Naive thymus-derived CD4-positive, alpha-beta T cell (primary cell): ENCODE measurements at regions not wholly inside any gene's neighbourhood (a gene's known extent, or its start where the extent isn't known, plus 50 kb on each side); places are given as distances from the start of the nearest gene placed in this dataset.

Experiments used
- ATAC-seq: fragments of 150-1000 bp; cut with Tn5 transposase; 2 replicates; pipeline ENCODE4 v1.10.0; 2021; ENCODE audit warnings: mild to moderate bottlenecking, moderate library complexity
- CTCF ChIA-PET: fragments of 350-600 bp; sonication (Branson Sonifier 250); formaldehyde crosslinking; loops from one replicate; lab custom pipeline; 2021; ENCODE audit warnings: antibody characterized with exemption; lab: Charles Lee
- POLR2A ChIA-PET: fragments of 350-600 bp; sonication (Branson Sonifier 250); formaldehyde crosslinking; loops from one replicate; lab custom pipeline; 2021; ENCODE audit warnings: antibody characterized with exemption, inconsistent platforms; lab: Charles Lee
- DNase-seq, 9 donors: peaks; one replicate each; pipeline versions ENCODE4 v3.0.0 to v3.0.0-alpha.2; 2020 to 2022; ENCODE audit warnings: mixed read lengths in 1 of 9
- H3K27ac ChIP-seq: one replicate; pipeline ENCODE4 v1.7.0; 2013; ENCODE audit warnings: mild to moderate bottlenecking, low read depth, low read length, moderate library complexity
- H3K27me3 ChIP-seq, 2 donors: one replicate each; pipeline ENCODE4 v1.7.0; 2013; ENCODE audit warnings: low read length in 2 of 2, mild to moderate bottlenecking in 2 of 2, moderate library complexity in 2 of 2; ENCODE audit not compliant: control insufficient read depth in 2 of 2, insufficient read depth in 2 of 2
- H3K36me3 ChIP-seq, 3 experiments: 1 replicate in 2 of 3; 2 replicates in 1 of 3; pipeline ENCODE4 v1.7.0; 2013; ENCODE audit warnings: low read length in 3 of 3, mild to moderate bottlenecking in 3 of 3, moderate library complexity in 1 of 3; ENCODE audit not compliant: insufficient read depth in 3 of 3, control insufficient read depth in 2 of 3
- H3K4me1 ChIP-seq, 2 donors: one replicate each; pipeline ENCODE4 v1.7.0; 2013; ENCODE audit warnings: low read length in 2 of 2, mild to moderate bottlenecking in 2 of 2, moderate library complexity in 1 of 2; ENCODE audit not compliant: control insufficient read depth in 2 of 2, insufficient read depth in 2 of 2
- H3K4me3 ChIP-seq: 2 replicates; pipeline ENCODE4 v1.7.0; 2013; ENCODE audit warnings: mild to moderate bottlenecking, low read length
- H3K9me3 ChIP-seq, 3 experiments: 1 replicate in 2 of 3; 2 replicates in 1 of 3; pipeline ENCODE4 v1.7.0; 2013; ENCODE audit warnings: low read length in 3 of 3; ENCODE audit not compliant: control insufficient read depth in 2 of 3
- H3K27ac Mint-ChIP-seq, 9 donors: one replicate each; pipeline ENCODE4 v1.8.0; 2020 to 2022; ENCODE audit warnings: mixed read lengths in 9 of 9, mild to moderate bottlenecking in 8 of 9, moderate library complexity in 5 of 9, inconsistent platforms in 2 of 9
- H3K27me3 Mint-ChIP-seq, 5 donors: one replicate each; pipeline ENCODE4 v1.8.0; 2021 to 2022; ENCODE audit warnings: mixed read lengths in 5 of 5, mild to moderate bottlenecking in 1 of 5
- H3K36me3 Mint-ChIP-seq, 5 donors: one replicate each; pipeline ENCODE4 v1.8.0; 2020 to 2022; ENCODE audit warnings: mixed read lengths in 5 of 5, mild to moderate bottlenecking in 3 of 5, inconsistent platforms in 1 of 5
- H3K4me1 Mint-ChIP-seq, 7 donors: one replicate each; pipeline ENCODE4 v1.8.0; 2020 to 2022; ENCODE audit warnings: mixed read lengths in 7 of 7, mild to moderate bottlenecking in 3 of 7, inconsistent platforms in 1 of 7
- H3K4me3 Mint-ChIP-seq, 10 donors: one replicate each; pipeline ENCODE4 v1.8.0; 2020 to 2022; ENCODE audit warnings: mild to moderate bottlenecking in 10 of 10, mixed read lengths in 10 of 10, moderate library complexity in 6 of 10, inconsistent platforms in 2 of 10
- H3K9me3 Mint-ChIP-seq, 11 donors: one replicate each; pipeline ENCODE4 v1.8.0; 2020 to 2022; ENCODE audit warnings: mixed read lengths in 11 of 11, mild to moderate bottlenecking in 4 of 11, inconsistent platforms in 1 of 11, moderate library complexity in 1 of 11
- intact Hi-C, 2 donors: fragments of 100-400 bp; cut with micrococcal nuclease; formaldehyde crosslinking; loops; one replicate each; pipeline ENCODE4 v1.15.1; 2023

DNA sequence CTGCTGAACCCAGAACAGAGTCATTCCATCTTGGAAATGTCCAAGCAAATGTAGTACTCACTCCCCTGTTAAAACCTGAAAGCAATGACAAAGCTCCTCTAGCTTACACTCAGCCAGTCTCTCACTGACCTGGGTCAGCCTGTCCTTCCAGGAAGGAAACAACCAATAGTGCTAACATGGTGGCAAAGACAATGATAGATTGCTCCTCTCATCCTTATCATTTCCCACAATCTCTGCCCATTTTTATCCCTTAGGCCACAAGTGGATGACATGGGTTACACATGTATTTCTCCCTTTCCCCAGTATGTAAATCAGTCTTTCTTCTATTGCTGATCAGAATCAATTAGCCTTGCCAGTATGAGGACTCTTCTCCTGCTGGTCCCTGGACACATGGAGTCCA, 154.6 kb upstream of the SESN3 start:
- Mint-ChIP-seq H3K4me1 (peaks cover 5 to 21% (median 14%) of the 10 kb centered on the region in 7 donors), H3K4me3 (no peak overlapping the region), H3K36me3 (no peaks in the 10 kb centered on the region), H3K27ac (no peak overlapping the region), H3K9me3 (no peaks in the 10 kb centered on the region), H3K27me3 (no peaks in the 10 kb centered on the region)
- Histone ChIP-seq H3K4me1 (peaks cover 0 to 5% of the 10 kb centered on the region in 2 donors), H3K27me3 (no peaks in the 10 kb centered on the region), H3K9me3 (no peaks in the 10 kb centered on the region), H3K4me3 (no peak overlapping the region), H3K27ac (no peak overlapping the region), H3K36me3 (no peaks in the 10 kb centered on the region)
- POLR2A ChIA-PET = no interaction called here
- DNase-seq (no peak), ATAC-seq (no peak)
- intact Hi-C loops = no loop called here
- CTCF ChIA-PET = no interaction called here

DNA sequence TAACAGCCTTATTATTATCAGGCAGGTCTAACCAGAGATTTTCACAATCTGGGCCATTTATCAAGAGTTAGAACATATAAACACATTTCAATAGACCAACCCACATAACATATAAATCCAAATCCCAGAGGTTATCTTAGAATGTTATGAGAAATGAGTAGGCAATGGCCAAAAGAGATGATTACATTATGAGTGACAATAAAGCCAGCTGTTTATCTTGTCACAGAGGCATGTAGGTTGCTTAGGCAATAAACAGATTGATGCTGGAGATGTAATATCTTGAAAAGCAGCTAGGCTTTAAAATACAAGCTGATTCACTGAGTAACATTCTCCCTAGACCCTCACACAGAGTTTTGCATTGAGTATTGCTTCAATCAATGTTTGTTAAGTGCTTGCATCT, 148.5 kb upstream of the SESN3 start:
- intact Hi-C loops = no loop called here
- Histone ChIP-seq H3K27me3 (no peaks in the 10 kb centered on the region), H3K4me1 (peaks cover 0 to 5% of the 10 kb centered on the region in 2 donors), H3K36me3 (no peaks in the 10 kb centered on the region), H3K9me3 (no peaks in the 10 kb centered on the region), H3K27ac (no peak overlapping the region), H3K4me3 (no peak overlapping the region)
- ChIA-PET CTCF (interaction anchor here (0.6 kb wide), 1 partner anchor 326 kb away, joined by 3 read pairs; no protein-coding TSS in a partner anchor), POLR2A (no interaction called here)
- DNase-seq = no peak
- no peak overlapping the region for H3K27ac Mint-ChIP-seq
- peaks cover 0 to 5% (median 0%) of the 10 kb centered on the region in 5 donors for H3K36me3 Mint-ChIP-seq
- H3K4me3 Mint-ChIP-seq = no peak overlapping the region
- H3K27me3 Mint-ChIP-seq = no peaks in the 10 kb centered on the region
- peaks cover 8 to 24% (median 12%) of the 10 kb centered on the region in 7 donors for H3K4me1 Mint-ChIP-seq
- no peak for ATAC-seq
- H3K9me3 Mint-ChIP-seq = peaks cover 0 to 4% (median 0%) of the 10 kb centered on the region in 11 donors

- POLR2A ChIA-PET = no interaction called here
- Histone ChIP-seq H3K4me3 (no peak overlapping the region), H3K36me3 (no peaks in the 10 kb centered on the region), H3K27ac (no peak overlapping the region), H3K9me3 (no peaks in the 10 kb centered on the region), H3K4me1 (peaks cover 0 to 5% of the 10 kb centered on the region in 2 donors), H3K27me3 (no peaks in the 10 kb centered on the region)
- no peak for ATAC-seq
- Mint-ChIP-seq H3K36me3 (peaks cover 0 to 5% (median 0%) of the 10 kb centered on the region in 5 donors), H3K9me3 (peaks cover 0 to 4% (median 0%) of the 10 kb centered on the region in 11 donors), H3K4me1 (peaks cover 8 to 24% (median 12%) of the 10 kb centered on the region in 7 donors), H3K27ac (no peak overlapping the region), H3K27me3 (no peaks in the 10 kb centered on the region), H3K4me3 (no peak overlapping the region)
- CTCF ChIA-PET = interaction anchor here (0.6 kb wide), 2 partner anchors 218 to 326 kb away, joined by 3 read pairs; no protein-coding TSS in a partner anchor
- intact Hi-C loops = no loop called here
- no peak for DNase-seq
These were observed 147.8 kb upstream of the SESN3 start for GRCh38 chr11:95378789-95379188.

- H3K4me3 Mint-ChIP-seq = no peak overlapping the region
- peaks cover 0 to 5% (median 0%) of the 10 kb centered on the region in 5 donors for H3K36me3 Mint-ChIP-seq
- intact Hi-C loops = no loop called here
- H3K27me3 ChIP-seq = no peaks in the 10 kb centered on the region
- H3K27me3 Mint-ChIP-seq = no peaks in the 10 kb centered on the region
- POLR2A ChIA-PET = interaction anchor here (0.7 kb wide), 1 partner anchor 147 kb away, joined by 3 read pairs; the partner anchor contains the start of gene SESN3
- H3K27ac ChIP-seq = no peak overlapping the region
- peaks cover 8 to 24% (median 11%) of the 10 kb centered on the region in 7 donors for H3K4me1 Mint-ChIP-seq
- ATAC-seq (no peak), DNase-seq (no peak)
- H3K27ac Mint-ChIP-seq = no peak overlapping the region
- H3K9me3 Mint-ChIP-seq = peaks cover 0 to 4% (median 0%) of the 10 kb centered on the region in 11 donors
- CTCF ChIA-PET = interaction anchor here (0.6 to 1.1 kb wide), 2 partner anchors 266 to 327 kb away, joined by 3 read pairs; no protein-coding TSS in a partner anchor
- H3K4me3 ChIP-seq = no peak overlapping the region
- no peaks in the 10 kb centered on the region for H3K36me3 ChIP-seq
- H3K4me1 ChIP-seq = peaks cover 0 to 5% of the 10 kb centered on the region in 2 donors
- H3K9me3 ChIP-seq = no peaks in the 10 kb centered on the region
These were observed 147.1 kb upstream of the SESN3 start for GRCh38 chr11:95378111-95378510.

DNA sequence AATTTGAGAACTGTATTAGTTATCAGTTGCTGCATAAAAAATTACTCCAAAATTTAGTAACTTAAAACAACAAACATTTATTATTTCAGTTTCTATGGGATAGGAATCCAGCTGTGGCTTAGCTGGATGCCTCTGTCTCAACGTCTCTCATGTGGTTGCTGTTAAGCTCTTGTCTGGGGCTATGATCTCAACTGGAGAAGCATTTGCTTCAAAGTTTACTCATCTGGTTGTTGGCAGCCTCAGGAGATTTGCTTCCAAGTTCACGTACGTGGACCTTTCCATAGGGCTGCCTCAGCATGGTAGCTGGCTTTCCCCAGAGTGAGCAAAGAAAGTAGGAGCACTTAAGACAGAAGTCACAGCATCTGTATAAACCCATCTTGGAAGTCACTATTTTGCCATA, 144.9 kb upstream of the SESN3 start:
- no peak overlapping the region for H3K27ac ChIP-seq
- Mint-ChIP-seq H3K36me3 (peaks cover 0 to 5% (median 0%) of the 10 kb centered on the region in 5 donors), H3K9me3 (peaks cover 0 to 4% (median 0%) of the 10 kb centered on the region in 11 donors), H3K27ac (no peak overlapping the region), H3K4me1 (peaks cover 0 to 20% (median 5%) of the 10 kb centered on the region in 7 donors), H3K4me3 (no peak overlapping the region), H3K27me3 (no peaks in the 10 kb centered on the region)
- no peaks in the 10 kb centered on the region for H3K36me3 ChIP-seq
- H3K9me3 ChIP-seq = no peaks in the 10 kb centered on the region
- H3K4me1 ChIP-seq = no peaks in the 10 kb centered on the region
- DNase-seq (no peak), ATAC-seq (no peak)
- intact Hi-C loops = no loop called here
- H3K27me3 ChIP-seq = no peaks in the 10 kb centered on the region
- ChIA-PET CTCF (no interaction called here), POLR2A (interaction anchor here (0.7 kb wide), 1 partner anchor 10 kb away, joined by 4 read pairs; no protein-coding TSS in a partner anchor)
- no peak overlapping the region for H3K4me3 ChIP-seq

- CTCF ChIA-PET = no interaction called here
- Mint-ChIP-seq H3K27ac (no peak overlapping the region), H3K4me3 (no peak overlapping the region), H3K4me1 (peaks cover 0 to 20% (median 2%) of the 10 kb centered on the region in 7 donors), H3K36me3 (peaks cover 0 to 5% (median 0%) of the 10 kb centered on the region in 5 donors), H3K27me3 (peaks cover 0 to under 1% (median 0%) of the 10 kb centered on the region in 5 donors), H3K9me3 (peaks cover 0 to 4% (median 0%) of the 10 kb centered on the region in 11 donors)
- no peaks in the 10 kb centered on the region for H3K27me3 ChIP-seq
- H3K9me3 ChIP-seq = no peaks in the 10 kb centered on the region
- H3K4me1 ChIP-seq = no peaks in the 10 kb centered on the region
- no peak for ATAC-seq
- no peak for DNase-seq
- intact Hi-C loops = no loop called here
- H3K4me3 ChIP-seq = no peak overlapping the region
- no peaks in the 10 kb centered on the region for H3K36me3 ChIP-seq
- no peak overlapping the region for H3K27ac ChIP-seq
- POLR2A ChIA-PET = interaction anchor here (0.7 kb wide), 1 partner anchor 10 kb away, joined by 4 read pairs; no protein-coding TSS in a partner anchor
These were observed 144.4 kb upstream of the SESN3 start for GRCh38 chr11:95375451-95375850.

DNA sequence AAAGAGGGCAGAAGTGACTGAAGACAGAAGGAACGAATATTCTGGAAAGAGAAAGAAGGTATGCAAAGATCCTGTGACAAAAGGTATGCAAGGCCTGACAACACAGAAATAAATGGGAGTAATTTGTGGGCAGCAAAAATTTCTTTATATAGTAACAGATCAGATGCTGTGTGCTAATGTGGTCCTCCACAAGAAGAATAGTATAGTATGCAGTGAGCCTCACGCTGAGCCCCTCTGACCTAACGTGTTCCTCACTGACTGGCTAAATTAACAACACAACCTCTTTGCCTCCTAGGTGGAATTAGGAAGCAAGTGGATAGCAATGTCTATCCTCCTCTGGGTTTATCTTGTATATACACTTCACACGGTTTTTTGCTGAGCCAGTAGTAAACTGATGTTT, 143.1 kb upstream of the SESN3 start:
- peaks cover 0 to 5% (median 0%) of the 10 kb centered on the region in 5 donors for H3K36me3 Mint-ChIP-seq
- Histone ChIP-seq H3K36me3 (no peaks in the 10 kb centered on the region), H3K4me3 (no peak overlapping the region), H3K9me3 (no peaks in the 10 kb centered on the region), H3K27ac (no peak overlapping the region), H3K27me3 (no peaks in the 10 kb centered on the region), H3K4me1 (no peaks in the 10 kb centered on the region)
- DNase-seq (no peak), ATAC-seq (no peak)
- POLR2A ChIA-PET = no interaction called here
- H3K9me3 Mint-ChIP-seq = peaks cover 0 to 4% (median 0%) of the 10 kb centered on the region in 11 donors
- H3K4me1 Mint-ChIP-seq = peaks cover 0 to 20% (median 0%) of the 10 kb centered on the region in 7 donors
- no peak overlapping the region for H3K4me3 Mint-ChIP-seq
- intact Hi-C loops = loop anchor here in 1 of 2 donors (5.0 kb wide), 1 partner anchor 142 kb away; the partner anchor contains the start of gene SESN3
- CTCF ChIA-PET = no interaction called here
- H3K27ac Mint-ChIP-seq = no peak overlapping the region
- H3K27me3 Mint-ChIP-seq = peaks cover 0 to 7% (median 0%) of the 10 kb centered on the region in 5 donors
